DMS 273 treated with DMSO at 0.1 percent for 48 hours (cell line): ENCODE measurements at regions not wholly inside any gene's neighbourhood (a gene's known extent, or its start where the extent isn't known, plus 50 kb on each side); places are given as distances from the start of the nearest gene placed in this dataset.

Experiments
- DNase-seq: peaks from one replicate; lab custom pipeline; 2025; lab: John Stamatoyannopoulos, UW

- DNase-seq = no peak
Observed at GRCh38 chr11:69393178-69393832, 88.2 kb upstream of the LINC01488 start.

GRCh38 chr11:69393865-69394233 lies 87.6 kb upstream of the LINC01488 start:
- no peak for DNase-seq

GRCh38 chr11:69394234-69394868 lies 87.1 kb upstream of the LINC01488 start:
- DNase-seq = no peak

GRCh38 chr11:69394869-69395246 lies 86.6 kb upstream of the LINC01488 start:
- DNase-seq = no peak

GRCh38 chr11:69395287-69395686 lies 86.2 kb upstream of the LINC01488 start:
- DNase-seq = no peak

GRCh38 chr11:69396051-69396947 lies 85.2 kb upstream of the LINC01488 start:
- no peak for DNase-seq

- no peak for DNase-seq
Observed at GRCh38 chr11:69396948-69397307, 84.5 kb upstream of the LINC01488 start.

- DNase-seq = no peak
Observed at GRCh38 chr11:69397732-69398131, 83.7 kb upstream of the LINC01488 start.

GRCh38 chr11:69398529-69399492 lies 82.7 kb upstream of the LINC01488 start:
- DNase-seq = no peak

GRCh38 chr11:69400140-69400539 lies 81.3 kb upstream of the LINC01488 start:
- no peak for DNase-seq

GRCh38 chr11:69400771-69401590 lies 80.5 kb upstream of the LINC01488 start:
- no peak for DNase-seq

GRCh38 chr11:69401715-69402114 lies 79.7 kb upstream of the LINC01488 start:
- no peak for DNase-seq

GRCh38 chr11:69402251-69402887 lies 79.1 kb upstream of the LINC01488 start:
- no peak for DNase-seq

GRCh38 chr11:69403556-69404215 lies 77.8 kb upstream of the LINC01488 start:
- no peak for DNase-seq

- no peak for DNase-seq
Observed at GRCh38 chr11:69406060-69406459, 75.4 kb upstream of the LINC01488 start.

GRCh38 chr11:69409812-69410645 lies 71.4 kb upstream of the LINC01488 start:
- no peak for DNase-seq

- no peak for DNase-seq
Observed at GRCh38 chr11:69411257-69411924, 70.1 kb upstream of the LINC01488 start.

GRCh38 chr11:69413015-69413801 lies 68.3 kb upstream of the LINC01488 start:
- DNase-seq = no peak
